Parathyroid adenoma (tissue), 2 donors: ENCODE measurements at regions not wholly inside any gene's neighbourhood (a gene's known extent, or its start where the extent isn't known, plus 50 kb on each side); places are given as distances from the start of the nearest gene placed in this dataset.

Experiments used
- H2AFZ ChIP-seq: fragments of 300-600 bp; sonication (generic); one replicate; pipeline ENCODE4 v1.7.0; 2017; ENCODE audit warnings: antibody characterized with exemption, mild to moderate bottlenecking
- H3K27ac ChIP-seq: fragments of 300-600 bp; sonication (generic); one replicate; pipeline ENCODE4 v1.7.0; 2017
- H3K27me3 ChIP-seq: fragments of 300-600 bp; sonication (generic); one replicate; pipeline ENCODE4 v1.7.0; 2017; ENCODE audit warnings: low read length; ENCODE audit not compliant: control insufficient read depth, insufficient read depth
- H3K36me3 ChIP-seq: fragments of 300-600 bp; sonication (generic); one replicate; pipeline ENCODE4 v1.7.0; 2017; ENCODE audit warnings: low read length; ENCODE audit not compliant: control insufficient read depth, insufficient read depth
- H3K4me1 ChIP-seq: fragments of 300-600 bp; sonication (generic); one replicate; pipeline ENCODE4 v1.7.0; 2017; ENCODE audit warnings: control low read depth
- H3K4me2 ChIP-seq: fragments of 300-600 bp; sonication (generic); one replicate; pipeline ENCODE4 v1.7.0; 2017; ENCODE audit warnings: low read length
- H3K4me3 ChIP-seq: fragments of 300-600 bp; sonication (generic); one replicate; pipeline ENCODE4 v1.7.0; 2017; ENCODE audit warnings: low read depth, low read length
- H3K79me2 ChIP-seq: fragments of 300-600 bp; sonication (generic); one replicate; pipeline ENCODE4 v1.7.0; 2017; ENCODE audit warnings: control low read depth
- H3K9ac ChIP-seq: fragments of 300-600 bp; sonication (generic); one replicate; pipeline ENCODE4 v1.7.0; 2017; ENCODE audit warnings: mild to moderate bottlenecking
- H3K9me3 ChIP-seq: fragments of 300-600 bp; sonication (generic); one replicate; pipeline ENCODE4 v1.7.0; 2017; ENCODE audit warnings: low read length; ENCODE audit not compliant: control insufficient read depth
- CTCF ChIP-seq: fragments of 300-600 bp; sonication (generic); IDR thresholded peaks from one replicate; pipeline ENCODE4 v1.7.0; 2017; ENCODE audit warnings: antibody characterized with exemption, mild to moderate bottlenecking
- donor health status: primary hyperparathyroidism.

- Histone ChIP-seq H3K27ac (no peak overlapping the region), H3K9me3 (no peaks in the 10 kb centered on the region), H2AFZ (no peak overlapping the region), H3K4me2 (no peak overlapping the region), H3K27me3 (no peaks in the 10 kb centered on the region), H3K79me2 (no peaks in the 10 kb centered on the region), H3K36me3 (no peaks in the 10 kb centered on the region), H3K4me1 (no peaks in the 10 kb centered on the region), H3K4me3 (no peak overlapping the region), H3K9ac (no peak overlapping the region)
- no peak for TF ChIP-seq CTCF
Observed at GRCh38 chr5:6877986-6878828, 165.0 kb downstream of the TENT4A start.

DNA sequence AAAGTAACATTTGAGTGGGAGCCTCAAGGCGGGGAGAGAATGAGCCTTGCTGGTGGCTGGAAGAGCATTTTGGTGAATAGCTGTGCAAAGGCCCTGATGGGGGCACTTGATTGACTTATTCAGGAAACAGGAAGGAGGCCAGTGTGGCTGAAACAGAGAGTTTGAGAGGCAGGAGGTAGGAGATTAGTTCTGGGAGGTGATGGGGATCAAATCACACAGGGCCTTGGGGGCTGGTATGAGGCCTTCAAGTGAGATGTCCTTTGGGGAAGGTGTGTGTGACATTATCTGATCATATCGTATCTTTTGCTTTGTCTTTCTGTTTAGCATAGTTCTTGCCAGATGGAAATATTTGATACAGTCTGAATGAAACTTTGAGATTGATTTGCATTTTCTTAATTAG is 172.3 kb downstream of the TENT4A start:
- no peak overlapping the region for H3K4me3 ChIP-seq
- H3K9me3 ChIP-seq = peaks cover 3% of the 10 kb centered on the region
- no peaks in the 10 kb centered on the region for H3K36me3 ChIP-seq
- H3K4me1 ChIP-seq = no peaks in the 10 kb centered on the region
- no peak overlapping the region for H2AFZ ChIP-seq
- H3K4me2 ChIP-seq = no peak overlapping the region
- H3K79me2 ChIP-seq = no peaks in the 10 kb centered on the region
- no peak overlapping the region for H3K27ac ChIP-seq
- no peak overlapping the region for H3K9ac ChIP-seq
- H3K27me3 ChIP-seq = no peaks in the 10 kb centered on the region
- no peak for TF ChIP-seq CTCF

DNA sequence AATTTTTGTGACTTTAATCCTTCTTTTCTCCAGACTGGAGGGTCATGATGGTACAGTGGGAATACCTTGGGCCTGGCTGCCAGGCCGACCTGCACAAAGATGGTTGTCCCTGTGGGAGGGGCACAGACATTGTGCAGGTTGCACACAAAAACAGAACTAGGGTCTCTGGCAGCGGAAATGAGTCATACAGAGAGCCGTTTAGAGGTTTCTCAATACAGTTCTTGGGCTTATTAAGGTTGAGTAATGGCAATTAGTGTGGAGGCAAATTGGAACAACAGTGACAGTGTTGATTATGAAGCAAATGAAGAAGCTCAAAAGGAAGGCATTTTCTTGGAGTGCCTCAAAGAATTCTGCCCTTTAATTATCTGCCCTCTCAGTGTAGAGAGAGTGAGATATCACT is 173.6 kb downstream of the TENT4A start:
- Histone ChIP-seq H3K36me3 (no peaks in the 10 kb centered on the region), H3K9me3 (peaks cover 3% of the 10 kb centered on the region), H3K79me2 (no peaks in the 10 kb centered on the region), H3K27ac (no peak overlapping the region), H3K4me1 (no peaks in the 10 kb centered on the region), H3K4me2 (no peak overlapping the region), H3K9ac (no peak overlapping the region), H3K27me3 (no peaks in the 10 kb centered on the region), H3K4me3 (no peak overlapping the region), H2AFZ (no peak overlapping the region)
- no peak for TF ChIP-seq CTCF

- Histone ChIP-seq H3K27ac (no peak overlapping the region), H3K9ac (no peak overlapping the region), H3K4me3 (no peak overlapping the region), H3K4me2 (no peak overlapping the region), H3K27me3 (no peaks in the 10 kb centered on the region), H2AFZ (no peak overlapping the region), H3K36me3 (no peaks in the 10 kb centered on the region), H3K9me3 (peaks cover 2% of the 10 kb centered on the region), H3K4me1 (no peaks in the 10 kb centered on the region), H3K79me2 (no peaks in the 10 kb centered on the region)
- TF ChIP-seq CTCF = no peak
Observed at GRCh38 chr5:6889030-6889429, 175.8 kb downstream of the TENT4A start.

DNA sequence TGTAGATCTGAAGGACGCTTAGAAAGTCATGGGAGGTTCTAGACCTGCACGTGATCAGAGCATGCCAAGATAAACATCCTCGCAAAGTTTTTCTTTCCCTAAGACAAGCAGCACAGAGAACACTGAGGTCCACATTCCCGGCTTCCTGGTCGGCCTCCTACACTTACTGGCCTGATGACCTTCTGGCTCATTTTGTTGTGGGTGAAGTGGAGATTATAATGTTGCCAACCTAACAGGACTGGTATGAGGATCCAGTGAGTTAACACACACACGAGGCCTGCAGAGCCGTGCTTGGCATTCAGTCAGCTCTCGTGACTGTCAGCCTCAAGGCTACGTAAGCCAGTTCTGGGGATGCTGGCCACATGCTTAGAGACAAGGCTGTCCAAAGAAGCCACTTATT is 186.0 kb downstream of the TENT4A start:
- Histone ChIP-seq H3K4me1 (no peaks in the 10 kb centered on the region), H3K27me3 (no peaks in the 10 kb centered on the region), H3K9ac (no peak overlapping the region), H3K4me3 (no peak overlapping the region), H2AFZ (no peak overlapping the region), H3K79me2 (no peaks in the 10 kb centered on the region), H3K27ac (no peak overlapping the region), H3K9me3 (no peaks in the 10 kb centered on the region), H3K4me2 (no peak overlapping the region), H3K36me3 (no peaks in the 10 kb centered on the region)
- no peak for TF ChIP-seq CTCF
